ENCODE measurements at regions not wholly inside any gene's neighbourhood (a gene's known extent, or its start where the extent isn't known, plus 50 kb on each side); places are given as distances from the start of the nearest gene placed in this dataset.
"Not testable (repeated sequence)": the region's sequence is repeated elsewhere in the genome, so short reads cannot be mapped to it uniquely, and the experiment has no call there.

GRCh38 chr2:228526687-228527086 is 345.2 kb upstream of the SPHKAP start:
- intact Hi-C loops (cut with DNase I) = no loop called here
- Histone ChIP-seq H3K4me1 (no peaks in the 10 kb centered on the region), H3K27me3 (no peaks in the 10 kb centered on the region)

GRCh38 chr2:228522977-228523376 is 341.5 kb upstream of the SPHKAP start:
- Histone ChIP-seq H3K9ac (ENCODE audit: low read depth in 2 of 2, low read length in 2 of 2) (no peak overlapping the region), H3K9me3 (no peaks in the 10 kb centered on the region), H3K4me3 (no peak overlapping the region), H3K4me1 (no peaks in the 10 kb centered on the region), H3K36me3 (no peaks in the 10 kb centered on the region), H3K27me3 (no peaks in the 10 kb centered on the region), H3K27ac (no peak overlapping the region)
- no peak for DNase-seq
- no peak for TF ChIP-seq CTCF (IDR thresholded peaks at IDR 0.05)
- intact Hi-C loops (cut with DNase I) = no loop called here

More at GRCh38 chr2:228526687-228527086, 345.2 kb upstream of the SPHKAP start:
- Histone ChIP-seq H3K27ac (no peak overlapping the region), H3K36me3 (no peaks in the 10 kb centered on the region), H3K9ac (ENCODE audit: low read depth in 2 of 2, low read length in 2 of 2) (no peak overlapping the region), H3K4me3 (no peak overlapping the region), H3K9me3 (no peaks in the 10 kb centered on the region)
- no peak for TF ChIP-seq CTCF (IDR thresholded peaks at IDR 0.05)
- DNase-seq = no peak

GRCh38 chr2:228522276-228522675 is 340.8 kb upstream of the SPHKAP start:
- no peak overlapping the region for H3K27ac ChIP-seq
- intact Hi-C loops (cut with DNase I) = no loop called here
- TF ChIP-seq CTCF (IDR thresholded peaks at IDR 0.05) = no peak
- no peak for DNase-seq
- no peaks in the 10 kb centered on the region for H3K36me3 ChIP-seq
- H3K9me3 ChIP-seq = no peaks in the 10 kb centered on the region
- no peak overlapping the region for H3K9ac ChIP-seq (ENCODE audit: low read depth in 2 of 2, low read length in 2 of 2)
- no peak overlapping the region for H3K4me3 ChIP-seq
- H3K4me1 ChIP-seq = no peaks in the 10 kb centered on the region
- no peaks in the 10 kb centered on the region for H3K27me3 ChIP-seq

GRCh38 chr2:228519561-228519960 is 338.1 kb upstream of the SPHKAP start:
- no peak for DNase-seq
- Histone ChIP-seq H3K9ac (ENCODE audit: low read depth in 2 of 2, low read length in 2 of 2) (no peak overlapping the region), H3K4me1 (no peaks in the 10 kb centered on the region), H3K36me3 (no peaks in the 10 kb centered on the region), H3K9me3 (no peaks in the 10 kb centered on the region), H3K27ac (no peak overlapping the region), H3K4me3 (no peak overlapping the region), H3K27me3 (no peaks in the 10 kb centered on the region)
- intact Hi-C loops (cut with DNase I) = no loop called here
- TF ChIP-seq CTCF (IDR thresholded peaks at IDR 0.05) = no peak

- DNase-seq = no peak
- H3K4me3 ChIP-seq = no peak overlapping the region
- no peaks in the 10 kb centered on the region for H3K27me3 ChIP-seq
- H3K27ac ChIP-seq = no peak overlapping the region
- no peak for TF ChIP-seq CTCF (IDR thresholded peaks at IDR 0.05)
- H3K9me3 ChIP-seq = no peaks in the 10 kb centered on the region
- H3K36me3 ChIP-seq = no peaks in the 10 kb centered on the region
- H3K9ac ChIP-seq (ENCODE audit: low read depth in 2 of 2, low read length in 2 of 2) = no peak overlapping the region
- intact Hi-C loops (cut with DNase I) = no loop called here
- H3K4me1 ChIP-seq = no peaks in the 10 kb centered on the region
These were observed 334.5 kb upstream of the SPHKAP start for GRCh38 chr2:228516019-228516418.

- H3K4me1 ChIP-seq; intact Hi-C loops (cut with DNase I); H3K9ac ChIP-seq (ENCODE audit: low read depth in 2 of 2, low read length in 2 of 2); DNase-seq; H3K36me3 ChIP-seq; H3K9me3 ChIP-seq; H3K27ac ChIP-seq; H3K4me3 ChIP-seq; H3K27me3 ChIP-seq: not testable (repeated sequence)
These were observed 332.0 kb upstream of the SPHKAP start for GRCh38 chr2:228513480-228513879.
